SK-N-SH (cell line): ENCODE measurements at regions not wholly inside any gene's neighbourhood (a gene's known extent, or its start where the extent isn't known, plus 50 kb on each side); places are given as distances from the start of the nearest gene placed in this dataset.

ENCODE experiments used
- FOXJ3 ChIP-seq: sonication (generic); formaldehyde crosslinking; IDR thresholded peaks from 2 replicates; pipeline ENCODE4 v1.5.1; 2020; ENCODE audit warnings: mild to moderate bottlenecking, missing genetic modification reagents
- MEF2A ChIP-seq: IDR thresholded peaks from 2 replicates; pipeline ENCODE4 v1.4.0; 2012; ENCODE audit warnings: low read depth, borderline replicate concordance
- POLR2AphosphoS5 ChIP-seq: IDR thresholded peaks from 2 replicates; pipeline ENCODE4 v1.6.1; 2012; ENCODE audit warnings: low read depth, low read length
- RCOR1 ChIP-seq: fragments of 150-350 bp; IDR thresholded peaks from 2 replicates; pipeline ENCODE4 v1.6.1; 2017; ENCODE audit warnings: antibody characterized with exemption, low read length
- TCF12 ChIP-seq: IDR thresholded peaks from 2 replicates; pipeline ENCODE4 v1.4.0; 2012
- TEAD4 ChIP-seq: IDR thresholded peaks from 2 replicates; pipeline ENCODE4 v1.4.0; 2012; ENCODE audit warnings: mild to moderate bottlenecking, borderline replicate concordance; ENCODE audit not compliant: insufficient read depth
- YY1 ChIP-seq: IDR thresholded peaks from 2 replicates; pipeline ENCODE4 v1.4.0; 2012; ENCODE audit warnings: low read depth, mild to moderate bottlenecking
- TF ChIP-seq, protein P1 (sequence below): fragments of 200-600 bp; sonication (generic); IDR thresholded peaks from 2 replicates; pipeline ENCODE4 v1.6.1; 2017; ENCODE audit warnings: antibody characterized with exemption, mild to moderate bottlenecking, moderate library complexity
- TF ChIP-seq, protein P2 (sequence below): IDR thresholded peaks from 2 replicates; pipeline ENCODE4 v1.4.0; 2012; ENCODE audit warnings: low read depth, borderline replicate concordance
- TF ChIP-seq, protein P3 (sequence below): IDR thresholded peaks from 2 replicates; pipeline ENCODE4 v1.6.1; 2012; ENCODE audit warnings: mild to moderate bottlenecking, low read depth, low read length, moderate library complexity

DNA sequence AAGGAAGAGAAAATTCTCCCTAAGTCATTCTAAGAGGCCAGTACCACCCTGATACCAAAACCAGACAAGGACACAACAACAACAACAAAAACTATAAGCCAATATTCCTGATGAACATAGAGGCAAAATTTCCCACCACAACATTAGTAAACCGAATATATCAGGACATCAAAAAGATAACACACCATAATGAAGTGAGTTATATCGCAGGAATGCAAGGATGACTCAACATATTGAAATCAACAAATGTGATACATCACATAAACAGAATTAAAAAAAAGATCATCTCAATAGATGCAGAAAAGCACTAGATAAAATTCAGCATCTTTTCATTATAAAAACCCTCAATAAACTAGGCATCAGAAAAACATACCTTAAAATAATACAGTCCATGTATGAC lies 1844.4 kb upstream of the PCDH10 start:
- TF ChIP-seq, protein P1, sequence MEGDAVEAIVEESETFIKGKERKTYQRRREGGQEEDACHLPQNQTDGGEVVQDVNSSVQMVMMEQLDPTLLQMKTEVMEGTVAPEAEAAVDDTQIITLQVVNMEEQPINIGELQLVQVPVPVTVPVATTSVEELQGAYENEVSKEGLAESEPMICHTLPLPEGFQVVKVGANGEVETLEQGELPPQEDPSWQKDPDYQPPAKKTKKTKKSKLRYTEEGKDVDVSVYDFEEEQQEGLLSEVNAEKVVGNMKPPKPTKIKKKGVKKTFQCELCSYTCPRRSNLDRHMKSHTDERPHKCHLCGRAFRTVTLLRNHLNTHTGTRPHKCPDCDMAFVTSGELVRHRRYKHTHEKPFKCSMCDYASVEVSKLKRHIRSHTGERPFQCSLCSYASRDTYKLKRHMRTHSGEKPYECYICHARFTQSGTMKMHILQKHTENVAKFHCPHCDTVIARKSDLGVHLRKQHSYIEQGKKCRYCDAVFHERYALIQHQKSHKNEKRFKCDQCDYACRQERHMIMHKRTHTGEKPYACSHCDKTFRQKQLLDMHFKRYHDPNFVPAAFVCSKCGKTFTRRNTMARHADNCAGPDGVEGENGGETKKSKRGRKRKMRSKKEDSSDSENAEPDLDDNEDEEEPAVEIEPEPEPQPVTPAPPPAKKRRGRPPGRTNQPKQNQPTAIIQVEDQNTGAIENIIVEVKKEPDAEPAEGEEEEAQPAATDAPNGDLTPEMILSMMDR: no peak
- TF ChIP-seq, protein P2, sequence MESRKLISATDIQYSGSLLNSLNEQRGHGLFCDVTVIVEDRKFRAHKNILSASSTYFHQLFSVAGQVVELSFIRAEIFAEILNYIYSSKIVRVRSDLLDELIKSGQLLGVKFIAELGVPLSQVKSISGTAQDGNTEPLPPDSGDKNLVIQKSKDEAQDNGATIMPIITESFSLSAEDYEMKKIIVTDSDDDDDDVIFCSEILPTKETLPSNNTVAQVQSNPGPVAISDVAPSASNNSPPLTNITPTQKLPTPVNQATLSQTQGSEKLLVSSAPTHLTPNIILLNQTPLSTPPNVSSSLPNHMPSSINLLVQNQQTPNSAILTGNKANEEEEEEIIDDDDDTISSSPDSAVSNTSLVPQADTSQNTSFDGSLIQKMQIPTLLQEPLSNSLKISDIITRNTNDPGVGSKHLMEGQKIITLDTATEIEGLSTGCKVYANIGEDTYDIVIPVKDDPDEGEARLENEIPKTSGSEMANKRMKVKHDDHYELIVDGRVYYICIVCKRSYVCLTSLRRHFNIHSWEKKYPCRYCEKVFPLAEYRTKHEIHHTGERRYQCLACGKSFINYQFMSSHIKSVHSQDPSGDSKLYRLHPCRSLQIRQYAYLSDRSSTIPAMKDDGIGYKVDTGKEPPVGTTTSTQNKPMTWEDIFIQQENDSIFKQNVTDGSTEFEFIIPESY: no peak
- TF ChIP-seq RCOR1 (no peak), YY1 (no peak), FOXJ3 (CRISPR knock-in tag) (no peak), MEF2A (no peak), TCF12 (no peak), TEAD4 (no peak), POLR2AphosphoS5 (no peak)
- TF ChIP-seq, protein P3, sequence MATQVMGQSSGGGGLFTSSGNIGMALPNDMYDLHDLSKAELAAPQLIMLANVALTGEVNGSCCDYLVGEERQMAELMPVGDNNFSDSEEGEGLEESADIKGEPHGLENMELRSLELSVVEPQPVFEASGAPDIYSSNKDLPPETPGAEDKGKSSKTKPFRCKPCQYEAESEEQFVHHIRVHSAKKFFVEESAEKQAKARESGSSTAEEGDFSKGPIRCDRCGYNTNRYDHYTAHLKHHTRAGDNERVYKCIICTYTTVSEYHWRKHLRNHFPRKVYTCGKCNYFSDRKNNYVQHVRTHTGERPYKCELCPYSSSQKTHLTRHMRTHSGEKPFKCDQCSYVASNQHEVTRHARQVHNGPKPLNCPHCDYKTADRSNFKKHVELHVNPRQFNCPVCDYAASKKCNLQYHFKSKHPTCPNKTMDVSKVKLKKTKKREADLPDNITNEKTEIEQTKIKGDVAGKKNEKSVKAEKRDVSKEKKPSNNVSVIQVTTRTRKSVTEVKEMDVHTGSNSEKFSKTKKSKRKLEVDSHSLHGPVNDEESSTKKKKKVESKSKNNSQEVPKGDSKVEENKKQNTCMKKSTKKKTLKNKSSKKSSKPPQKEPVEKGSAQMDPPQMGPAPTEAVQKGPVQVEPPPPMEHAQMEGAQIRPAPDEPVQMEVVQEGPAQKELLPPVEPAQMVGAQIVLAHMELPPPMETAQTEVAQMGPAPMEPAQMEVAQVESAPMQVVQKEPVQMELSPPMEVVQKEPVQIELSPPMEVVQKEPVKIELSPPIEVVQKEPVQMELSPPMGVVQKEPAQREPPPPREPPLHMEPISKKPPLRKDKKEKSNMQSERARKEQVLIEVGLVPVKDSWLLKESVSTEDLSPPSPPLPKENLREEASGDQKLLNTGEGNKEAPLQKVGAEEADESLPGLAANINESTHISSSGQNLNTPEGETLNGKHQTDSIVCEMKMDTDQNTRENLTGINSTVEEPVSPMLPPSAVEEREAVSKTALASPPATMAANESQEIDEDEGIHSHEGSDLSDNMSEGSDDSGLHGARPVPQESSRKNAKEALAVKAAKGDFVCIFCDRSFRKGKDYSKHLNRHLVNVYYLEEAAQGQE: no peak
